H1 (cell line): ENCODE measurements at regions not wholly inside any gene's neighbourhood (a gene's known extent, or its start where the extent isn't known, plus 50 kb on each side); places are given as distances from the start of the nearest gene placed in this dataset.

Source experiments
- CTCF ChIA-PET: fragments of 300-600 bp; sonication (Branson Sonifier 250); formaldehyde crosslinking; loops from one replicate; lab custom pipeline; 2021; ENCODE audit not compliant: partially characterized antibody; lab: Charles Lee
- POLR2A ChIA-PET: fragments of 300-600 bp; sonication (Branson Sonifier 250); formaldehyde crosslinking; loops from one replicate; lab custom pipeline; 2021; ENCODE audit warnings: inconsistent platforms; ENCODE audit not compliant: partially characterized antibody; lab: Charles Lee
- DNase-seq, 2 experiments: peaks; one replicate each; pipeline versions ENCODE4 v3.0.0 to v3.0.0-alpha.2; 2010 to 2022; ENCODE audit warnings: low spot score in 2 of 2, low read depth in 1 of 2, mixed read lengths in 1 of 2
- FAIRE-seq: peaks from 2 replicates; lab custom pipeline; 2011; peaks lifted over from hg19 to GRCh38; lab: Jason Lieb, UNC
- H2AFZ ChIP-seq: 2 replicates; pipeline ENCODE4 v1.8.1; 2012; ENCODE audit warnings: low read length, inconsistent platforms
- H2AK5ac ChIP-seq: 2 replicates; pipeline ENCODE4 v1.6.1; 2013; ENCODE audit warnings: low read depth, low read length
- H2BK120ac ChIP-seq: replicated peaks from 2 replicates; pipeline ENCODE3; 2013; ENCODE audit warnings: low read depth, low read length, inconsistent platforms
- H2BK12ac ChIP-seq: 2 replicates; pipeline ENCODE4 v1.6.1; 2013; ENCODE audit warnings: low read depth, low read length
- H2BK15ac ChIP-seq: 2 replicates; pipeline ENCODE4 v1.6.1; 2013; ENCODE audit warnings: low read length
- H2BK20ac ChIP-seq: 2 replicates; pipeline ENCODE4 v1.6.1; 2013; ENCODE audit warnings: low read length
- H2BK5ac ChIP-seq: 2 replicates; pipeline ENCODE4 v1.6.1; 2013; ENCODE audit warnings: low read depth, low read length
- H3K14ac ChIP-seq: 2 replicates; pipeline ENCODE4 v1.6.1; 2013; ENCODE audit warnings: inconsistent platforms; ENCODE audit not compliant: insufficient read length
- H3K18ac ChIP-seq: 2 replicates; pipeline ENCODE4 v1.6.1; 2013; ENCODE audit warnings: low read length; ENCODE audit errors: extremely low read depth
- H3K23ac ChIP-seq: 2 replicates; pipeline ENCODE4 v1.6.1; 2013; ENCODE audit warnings: inconsistent platforms; ENCODE audit not compliant: insufficient read length
- H3K23me2 ChIP-seq: 2 replicates; pipeline ENCODE4 v1.6.1; 2013; ENCODE audit warnings: low read depth, low read length
- H3K27ac ChIP-seq: 2 replicates; pipeline ENCODE4 v1.6.1; 2011; ENCODE audit warnings: low read depth, low read length, inconsistent platforms
- H3K27me3 ChIP-seq, 4 experiments: replicated peaks in 1 of 4; 1 replicate in 1 of 4; 2 replicates in 3 of 4; pipeline versions ENCODE4 v1.6.1 to v1.8.1; 2011 to 2013; ENCODE audit warnings: low read length in 3 of 4, mild to moderate bottlenecking in 3 of 4, inconsistent platforms in 2 of 4, mixed read lengths in 2 of 4, moderate library complexity in 1 of 4; ENCODE audit not compliant: control insufficient read depth in 3 of 4, insufficient read depth in 3 of 4; ENCODE audit errors: extremely low read depth in 1 of 4
- H3K36me3 ChIP-seq, 4 experiments: 2 replicates each; pipeline versions ENCODE4 v1.6.1 to v1.8.1; 2011 to 2013; ENCODE audit warnings: mild to moderate bottlenecking in 4 of 4, low read length in 3 of 4, moderate library complexity in 2 of 4, control low read depth in 1 of 4, inconsistent platforms in 1 of 4; ENCODE audit not compliant: insufficient read depth in 4 of 4, control insufficient read depth in 2 of 4
- H3K4ac ChIP-seq: replicated peaks from 2 replicates; pipeline ENCODE3; 2013; ENCODE audit warnings: low read length, low read depth, mixed read lengths, inconsistent platforms; ENCODE audit not compliant: insufficient read length
- H3K4me1 ChIP-seq, 4 experiments: replicated peaks in 1 of 4; 1 replicate in 1 of 4; 2 replicates in 3 of 4; pipeline versions ENCODE4 v1.6.1 to v1.8.1; 2011 to 2013; ENCODE audit warnings: low read length in 3 of 4, inconsistent platforms in 2 of 4, mixed read lengths in 1 of 4; ENCODE audit not compliant: insufficient read depth in 4 of 4, control insufficient read depth in 3 of 4
- H3K4me2 ChIP-seq, 2 experiments: 2 replicates each; pipeline versions ENCODE4 v1.6.1 to v1.8.1; 2011 to 2013; ENCODE audit warnings: low read depth in 2 of 2, low read length in 2 of 2, control low read depth in 1 of 2, inconsistent platforms in 1 of 2, mild to moderate bottlenecking in 1 of 2; ENCODE audit not compliant: insufficient read depth in 1 of 2
- H3K4me3 ChIP-seq, 4 experiments: fragments of 200-600, 300-600 bp in 1 of 4; sonication (generic), shearing (Covaris generic), sonication (Bioruptor Twin) in 1 of 4; 2 replicates each; pipeline versions ENCODE4 v1.5.1 to v1.8.1; 2011 to 2016; ENCODE audit warnings: low read length in 4 of 4, low read depth in 3 of 4, control low read depth in 2 of 4, inconsistent platforms in 2 of 4, mild to moderate bottlenecking in 2 of 4, mixed read lengths in 1 of 4, moderate library complexity in 1 of 4; ENCODE audit not compliant: insufficient read depth in 2 of 4; ENCODE audit errors: extremely low read depth in 1 of 4
- H3K56ac ChIP-seq: replicated peaks from 2 replicates; pipeline ENCODE3; 2013; ENCODE audit warnings: low read depth, mild to moderate bottlenecking, mixed read lengths, low read length, inconsistent platforms; ENCODE audit not compliant: insufficient read length
- H3K79me1 ChIP-seq: 2 replicates; pipeline ENCODE4 v1.6.1; 2013; ENCODE audit warnings: low read depth, low read length, control low read depth
- H3K79me2 ChIP-seq, 2 experiments: 2 replicates each; pipeline versions ENCODE4 v1.6.1 to v1.8.1; 2012 to 2013; ENCODE audit warnings: low read length in 2 of 2, mild to moderate bottlenecking in 2 of 2, inconsistent platforms in 1 of 2; ENCODE audit not compliant: insufficient read depth in 2 of 2, control insufficient read depth in 1 of 2
- H3K9ac ChIP-seq, 4 experiments: replicated peaks in 1 of 4; 1 replicate in 1 of 4; 2 replicates in 3 of 4; pipeline versions ENCODE4 v1.6.1 to v1.8.1; 2011 to 2013; ENCODE audit warnings: low read depth in 3 of 4, low read length in 3 of 4, control low read depth in 2 of 4, mild to moderate bottlenecking in 2 of 4, moderate library complexity in 2 of 4, inconsistent platforms in 1 of 4; ENCODE audit errors: extremely low read depth in 1 of 4
- H3K9me3 ChIP-seq, 2 experiments: 2 replicates each; pipeline versions ENCODE4 v1.6.1 to v1.8.1; 2012 to 2013; ENCODE audit warnings: mild to moderate bottlenecking in 2 of 2, moderate library complexity in 2 of 2, control low read depth in 1 of 2, inconsistent platforms in 1 of 2, low read depth in 1 of 2, low read length in 1 of 2, mixed read lengths in 1 of 2; ENCODE audit not compliant: insufficient read depth in 2 of 2
- H4K20me1 ChIP-seq, 2 experiments: replicated peaks in 1 of 2; 2 replicates each; pipeline versions ENCODE3 to v1.8.1; 2011 to 2013; ENCODE audit warnings: inconsistent platforms in 2 of 2, low read length in 2 of 2, mild to moderate bottlenecking in 1 of 2; ENCODE audit not compliant: insufficient read depth in 2 of 2, control insufficient read depth in 1 of 2
- H4K5ac ChIP-seq: 2 replicates; pipeline ENCODE4 v1.6.1; 2013; ENCODE audit warnings: low read length, low read depth, mixed read lengths, inconsistent platforms; ENCODE audit not compliant: insufficient read length
- H4K8ac ChIP-seq: 2 replicates; pipeline ENCODE4 v1.8.0; 2013; ENCODE audit warnings: mild to moderate bottlenecking, moderate library complexity, low read length, inconsistent platforms; ENCODE audit not compliant: insufficient read depth; ENCODE audit errors: extremely low read depth
- H4K91ac ChIP-seq: replicated peaks from 2 replicates; pipeline ENCODE3; 2013; ENCODE audit warnings: low read length, mixed read lengths, inconsistent platforms; ENCODE audit not compliant: insufficient read length
- CEBPB ChIP-seq: IDR thresholded peaks from 2 replicates; pipeline ENCODE4 v1.6.1; 2012; ENCODE audit warnings: low read depth, low read length
- KDM5A ChIP-seq: fragments of 200-600 bp; IDR thresholded peaks from 2 replicates; pipeline ENCODE4 v1.7.1; 2012; ENCODE audit warnings: mild to moderate bottlenecking, low read length, inconsistent platforms, mixed read lengths
- RNF2 ChIP-seq: fragments of 200-900, 300-1000 bp; sonication (generic); IDR thresholded peaks from 2 replicates; pipeline ENCODE4 v1.7.1; 2016; ENCODE audit warnings: borderline replicate concordance, low read depth, mild to moderate bottlenecking, antibody characterized with exemption, low read length; ENCODE audit not compliant: poor library complexity, severe bottlenecking; ENCODE audit errors: missing control alignments
- SAP30 ChIP-seq: fragments of 300-600 bp; sonication (generic); IDR thresholded peaks from 2 replicates; pipeline ENCODE4 v1.7.1; 2012; ENCODE audit warnings: low read length, moderate library complexity, mild to moderate bottlenecking, inconsistent platforms; ENCODE audit not compliant: insufficient read depth, insufficient replicate concordance
- TBP ChIP-seq: IDR thresholded peaks from 2 replicates; pipeline ENCODE4 v1.6.1; 2011; ENCODE audit warnings: low read depth, low read length, improper control_type of control experiment
- ZNF274 ChIP-seq: IDR thresholded peaks from 2 replicates; pipeline ENCODE4 v1.7.0; 2012; ENCODE audit warnings: low read length, borderline replicate concordance; ENCODE audit errors: extremely low read depth

GRCh38 chr11:23570828-23571227 is 710.6 kb upstream of the CCDC179 start:
- H3K18ac ChIP-seq = no peak overlapping the region

More at GRCh38 chr11:23570828-23571227, 710.6 kb upstream of the CCDC179 start:
- Histone ChIP-seq H3K36me3 (no peaks in the 10 kb centered on the region), H4K5ac (no peak overlapping the region), H2BK12ac (no peak overlapping the region), H3K23ac (no peak overlapping the region), H3K4me2 (no peak overlapping the region), H4K20me1 (no peaks in the 10 kb centered on the region), H3K79me2 (no peaks in the 10 kb centered on the region), H4K8ac (no peak overlapping the region), H3K4me1 (no peaks in the 10 kb centered on the region), H2BK5ac (no peak overlapping the region), H2BK120ac (no peak overlapping the region), H3K9me3 (no peaks in the 10 kb centered on the region), H2AFZ (no peak overlapping the region), H3K79me1 (no peaks in the 10 kb centered on the region), H4K91ac (no peak overlapping the region), H2AK5ac (no peak overlapping the region), H3K27ac (no peak overlapping the region), H3K23me2 (no peaks in the 10 kb centered on the region), H2BK15ac (no peak overlapping the region), H3K56ac (no peak overlapping the region), H3K4ac (no peak overlapping the region), H3K14ac (no peak overlapping the region), H3K9ac (no peak overlapping the region), H3K27me3 (no peaks in the 10 kb centered on the region), H2BK20ac (no peak overlapping the region), H3K4me3 (no peak overlapping the region)
- TF ChIP-seq CEBPB = no peak
- no peak for TF ChIP-seq RNF2
- TF ChIP-seq KDM5A = no peak
- TF ChIP-seq TBP = no peak
- TF ChIP-seq ZNF274 = no peak
- TF ChIP-seq SAP30 = no peak
- FAIRE-seq (no peak), DNase-seq (no peak)
- CTCF ChIA-PET = interaction anchor here (0.6 to 0.7 kb wide), 2 partner anchors 22 to 307 kb away, joined by 3 read pairs; no protein-coding TSS in a partner anchor
- POLR2A ChIA-PET = no interaction called here
